ENCODE measurements at regions not wholly inside any gene's neighbourhood (a gene's known extent, or its start where the extent isn't known, plus 50 kb on each side); places are given as distances from the start of the nearest gene placed in this dataset.

GRCh38 chr2:221662689-221663391 is 90.7 kb upstream of the EPHA4 start:
- DNase-seq (ENCODE audit: low read depth): no peak
- no peak overlapping the region for H3K4me3 ChIP-seq (ENCODE audit: low read depth, low read length)
- TF ChIP-seq MAX (IDR thresholded peaks at IDR 0.05; ENCODE audit: low read depth, low read length) (no peak), MYC (IDR thresholded peaks at IDR 0.05; ENCODE audit: low read depth, low read length) (no peak), CTCF (IDR thresholded peaks at IDR 0.05; ENCODE audit: low read depth, low read length) (no peak), POLR2A (IDR thresholded peaks at IDR 0.05; ENCODE audit: extremely low read depth, insufficient read length) (no peak)

GRCh38 chr2:221657806-221658205 is 85.7 kb upstream of the EPHA4 start:
- no peak for DNase-seq (ENCODE audit: low read depth)
- no peak overlapping the region for H3K4me3 ChIP-seq (ENCODE audit: low read depth, low read length)
- TF ChIP-seq POLR2A (IDR thresholded peaks at IDR 0.05; ENCODE audit: extremely low read depth, insufficient read length): no peak
- no peak for TF ChIP-seq CTCF (IDR thresholded peaks at IDR 0.05; ENCODE audit: low read depth, low read length)
- TF ChIP-seq MYC (IDR thresholded peaks at IDR 0.05; ENCODE audit: low read depth, low read length): no peak
- TF ChIP-seq MAX (IDR thresholded peaks at IDR 0.05; ENCODE audit: low read depth, low read length): no peak

- no peak overlapping the region for H3K4me3 ChIP-seq (ENCODE audit: low read depth, low read length)
- no peak for DNase-seq (ENCODE audit: low read depth)
- TF ChIP-seq POLR2A (IDR thresholded peaks at IDR 0.05; ENCODE audit: extremely low read depth, insufficient read length) (no peak), MYC (IDR thresholded peaks at IDR 0.05; ENCODE audit: low read depth, low read length) (no peak), CTCF (IDR thresholded peaks at IDR 0.05; ENCODE audit: low read depth, low read length) (no peak), MAX (IDR thresholded peaks at IDR 0.05; ENCODE audit: low read depth, low read length) (no peak)
Observed at GRCh38 chr2:221655300-221655699, 83.2 kb upstream of the EPHA4 start.

GRCh38 chr2:221653182-221653581 is 81.1 kb upstream of the EPHA4 start:
- TF ChIP-seq POLR2A (IDR thresholded peaks at IDR 0.05; ENCODE audit: extremely low read depth, insufficient read length): no peak
- TF ChIP-seq MYC (IDR thresholded peaks at IDR 0.05; ENCODE audit: low read depth, low read length): no peak
- no peak for TF ChIP-seq CTCF (IDR thresholded peaks at IDR 0.05; ENCODE audit: low read depth, low read length)
- no peak for TF ChIP-seq MAX (IDR thresholded peaks at IDR 0.05; ENCODE audit: low read depth, low read length)
- no peak for DNase-seq (ENCODE audit: low read depth)
- H3K4me3 ChIP-seq (ENCODE audit: low read depth, low read length): no peak overlapping the region

GRCh38 chr2:221649051-221649775 is 77.1 kb upstream of the EPHA4 start:
- TF ChIP-seq POLR2A (IDR thresholded peaks at IDR 0.05; ENCODE audit: extremely low read depth, insufficient read length): no peak
- TF ChIP-seq MAX (IDR thresholded peaks at IDR 0.05; ENCODE audit: low read depth, low read length): no peak
- TF ChIP-seq MYC (IDR thresholded peaks at IDR 0.05; ENCODE audit: low read depth, low read length): no peak
- TF ChIP-seq CTCF (IDR thresholded peaks at IDR 0.05; ENCODE audit: low read depth, low read length): no peak
- H3K4me3 ChIP-seq (ENCODE audit: low read depth, low read length): no peak overlapping the region
- DNase-seq (ENCODE audit: low read depth): no peak
